ENCODE measurements at regions not wholly inside any gene's neighbourhood (a gene's known extent, or its start where the extent isn't known, plus 50 kb on each side); places are given as distances from the start of the nearest gene placed in this dataset.
"Not testable (repeated sequence)": the region's sequence is repeated elsewhere in the genome, so short reads cannot be mapped to it uniquely, and the experiment has no call there.

GRCh38 chr7:6903289-6903688 lies 77.2 kb upstream of the CCZ1B start:
- not testable (repeated sequence) for TF ChIP-seq POLR2A, POLR2AphosphoS5 (IDR thresholded peaks at IDR 0.05)
- TF ChIP-seq, protein P1, sequence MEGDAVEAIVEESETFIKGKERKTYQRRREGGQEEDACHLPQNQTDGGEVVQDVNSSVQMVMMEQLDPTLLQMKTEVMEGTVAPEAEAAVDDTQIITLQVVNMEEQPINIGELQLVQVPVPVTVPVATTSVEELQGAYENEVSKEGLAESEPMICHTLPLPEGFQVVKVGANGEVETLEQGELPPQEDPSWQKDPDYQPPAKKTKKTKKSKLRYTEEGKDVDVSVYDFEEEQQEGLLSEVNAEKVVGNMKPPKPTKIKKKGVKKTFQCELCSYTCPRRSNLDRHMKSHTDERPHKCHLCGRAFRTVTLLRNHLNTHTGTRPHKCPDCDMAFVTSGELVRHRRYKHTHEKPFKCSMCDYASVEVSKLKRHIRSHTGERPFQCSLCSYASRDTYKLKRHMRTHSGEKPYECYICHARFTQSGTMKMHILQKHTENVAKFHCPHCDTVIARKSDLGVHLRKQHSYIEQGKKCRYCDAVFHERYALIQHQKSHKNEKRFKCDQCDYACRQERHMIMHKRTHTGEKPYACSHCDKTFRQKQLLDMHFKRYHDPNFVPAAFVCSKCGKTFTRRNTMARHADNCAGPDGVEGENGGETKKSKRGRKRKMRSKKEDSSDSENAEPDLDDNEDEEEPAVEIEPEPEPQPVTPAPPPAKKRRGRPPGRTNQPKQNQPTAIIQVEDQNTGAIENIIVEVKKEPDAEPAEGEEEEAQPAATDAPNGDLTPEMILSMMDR (IDR thresholded peaks at IDR 0.05) = not testable (repeated sequence)
